ENCODE measurements at regions not wholly inside any gene's neighbourhood (a gene's known extent, or its start where the extent isn't known, plus 50 kb on each side); places are given as distances from the start of the nearest gene placed in this dataset.

DNA sequence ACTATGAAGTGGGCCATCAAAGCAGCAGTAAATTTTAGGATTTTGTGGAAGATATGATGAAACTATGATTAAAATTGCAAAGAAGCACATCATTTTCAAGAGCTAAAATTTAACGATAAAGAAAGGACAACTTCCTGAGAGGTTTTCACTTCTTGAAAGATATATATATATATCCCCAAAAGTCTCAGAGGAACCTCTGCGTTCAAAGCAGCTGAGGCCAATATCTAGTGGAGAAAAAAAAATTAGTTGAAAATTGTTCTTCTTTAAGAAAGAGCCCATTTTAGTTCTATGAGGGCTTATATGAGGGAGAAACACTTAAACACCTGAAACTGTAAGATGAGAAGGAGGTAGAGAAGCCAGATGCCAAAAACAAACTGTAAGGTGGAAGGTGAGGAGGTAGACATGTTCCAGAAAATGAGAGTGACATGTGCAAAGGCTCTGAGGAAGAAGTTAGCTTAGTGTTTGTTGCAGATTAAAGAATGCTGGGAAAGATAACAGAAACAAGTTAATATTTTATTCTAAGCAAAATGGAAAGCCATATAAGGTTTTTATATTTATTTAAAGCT lies 72.9 kb upstream of the VRK2 start:
- no peak for DNase-seq
- no peaks in the 10 kb centered on the region for H3K9me3 ChIP-seq (replicated peaks in 1 of 3)
- TF ChIP-seq CTCF (IDR thresholded peaks at IDR 0.05) (no peak), POLR2A (IDR thresholded peaks at IDR 0.05) (no peak)
- no peaks in the 10 kb centered on the region for H3K36me3 ChIP-seq (replicated peaks in 1 of 2)
- intact Hi-C loops (cut with DNase I) = no loop called here
- H3K4me3 ChIP-seq = no peak overlapping the region
- H3K4me1 ChIP-seq (replicated peaks in 1 of 2) = no peaks in the 10 kb centered on the region
- WGBS, 4 donors = 80 to 89% (median 81%) methylated on average over 2 of the region's 2 CpGs
- H3K27ac ChIP-seq = no peak overlapping the region
- H3K27me3 ChIP-seq = no peaks in the 10 kb centered on the region

GRCh38 chr2:57979158-57979557 lies 67.4 kb upstream of the VRK2 start:
- Histone ChIP-seq H3K27me3 (no peaks in the 10 kb centered on the region), H3K36me3 (replicated peaks in 1 of 2) (no peaks in the 10 kb centered on the region), H3K9me3 (replicated peaks in 1 of 3) (no peaks in the 10 kb centered on the region), H3K4me1 (replicated peaks in 1 of 2) (no peaks in the 10 kb centered on the region), H3K4me3 (no peak overlapping the region), H3K27ac (no peak overlapping the region)
- 91 to 93% (median 92%) methylated on average over 4 of the region's 4 CpGs for WGBS, 4 donors
- no peak for DNase-seq
- no peak for TF ChIP-seq CTCF (IDR thresholded peaks at IDR 0.05)
- no peak for TF ChIP-seq POLR2A (IDR thresholded peaks at IDR 0.05)
- intact Hi-C loops (cut with DNase I) = no loop called here

DNA sequence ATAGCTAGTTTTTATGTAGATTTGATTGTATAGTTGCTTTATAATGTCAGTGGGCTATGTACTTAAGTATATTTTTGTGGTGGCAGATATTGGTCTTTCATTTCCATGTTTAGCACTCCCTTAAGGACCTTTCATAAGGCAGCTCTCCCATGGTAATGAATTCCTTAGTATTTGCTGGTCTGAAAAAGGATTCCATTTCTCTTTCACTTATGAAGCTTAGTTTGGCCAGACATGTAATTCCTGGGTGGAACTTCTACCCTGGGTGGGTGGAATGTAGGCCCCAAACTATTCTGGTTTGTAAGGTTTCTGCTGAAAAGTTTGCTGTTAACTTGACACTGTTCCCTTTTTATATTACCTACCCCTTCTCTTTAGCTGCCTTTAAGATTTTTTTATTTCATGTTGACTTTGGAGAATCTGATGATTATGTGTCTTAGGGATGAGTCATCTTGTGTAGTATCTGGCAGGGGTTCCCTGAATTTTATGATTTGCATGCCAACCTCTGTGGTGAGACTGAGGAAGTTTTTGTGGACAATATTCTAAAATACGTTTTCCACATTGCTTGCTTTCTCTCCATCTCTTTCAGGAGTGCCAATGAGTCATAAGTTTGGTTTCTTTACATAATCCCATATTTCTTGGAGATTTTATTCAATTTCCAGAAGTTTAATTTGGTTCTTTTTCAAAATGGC lies 65.4 kb upstream of the VRK2 start:
- 63 to 78% (median 74%) methylated on average over 1 of the region's 1 CpG for WGBS, 4 donors
- intact Hi-C loops (cut with DNase I) = no loop called here
- H3K4me3 ChIP-seq = no peak overlapping the region
- H3K9me3 ChIP-seq (replicated peaks in 1 of 3) = no peaks in the 10 kb centered on the region
- TF ChIP-seq POLR2A (IDR thresholded peaks at IDR 0.05) = no peak
- TF ChIP-seq CTCF (IDR thresholded peaks at IDR 0.05) = no peak
- H3K4me1 ChIP-seq (replicated peaks in 1 of 2) = no peaks in the 10 kb centered on the region
- H3K27me3 ChIP-seq = no peaks in the 10 kb centered on the region
- DNase-seq = no peak
- no peaks in the 10 kb centered on the region for H3K36me3 ChIP-seq (replicated peaks in 1 of 2)
- H3K27ac ChIP-seq = no peak overlapping the region

- Histone ChIP-seq H3K4me3 (no peak overlapping the region), H3K36me3 (replicated peaks in 1 of 2) (no peaks in the 10 kb centered on the region), H3K27ac (no peak overlapping the region), H3K9me3 (replicated peaks in 1 of 3) (no peaks in the 10 kb centered on the region), H3K4me1 (replicated peaks in 1 of 2) (peaks cover 0 to 6% of the 10 kb centered on the region in 2 donors), H3K27me3 (no peaks in the 10 kb centered on the region)
- intact Hi-C loops (cut with DNase I) = no loop called here
- TF ChIP-seq CTCF (IDR thresholded peaks at IDR 0.05) (no peak), POLR2A (IDR thresholded peaks at IDR 0.05) (no peak)
- DNase-seq = no peak
These were observed 58.6 kb upstream of the VRK2 start for GRCh38 chr2:57987835-57988573.
